HCT116 (cell line): ENCODE measurements at regions not wholly inside any gene's neighbourhood (a gene's known extent, or its start where the extent isn't known, plus 50 kb on each side); places are given as distances from the start of the nearest gene placed in this dataset.

Experiments
- POLR2A ChIP-seq: IDR thresholded peaks from 2 replicates; pipeline ENCODE4 v1.7.0; 2011; ENCODE audit warnings: borderline replicate concordance; ENCODE audit not compliant: insufficient read depth, insufficient read length; ENCODE audit errors: extremely low read depth
- ZBTB33 ChIP-seq: IDR thresholded peaks from 2 replicates; pipeline ENCODE4 v1.6.1; 2011; ENCODE audit warnings: mild to moderate bottlenecking, low read length, moderate library complexity; ENCODE audit not compliant: insufficient replicate concordance; ENCODE audit errors: extremely low read depth

GRCh38 chr1:98251497-98251896 lies 330.7 kb upstream of the DPYD start:
- no peak for TF ChIP-seq POLR2A
- no peak for TF ChIP-seq ZBTB33
